Ovary (tissue), 3 donors: ENCODE measurements at regions not wholly inside any gene's neighbourhood (a gene's known extent, or its start where the extent isn't known, plus 50 kb on each side); places are given as distances from the start of the nearest gene placed in this dataset.

Experiments
- POLR2A ChIP-seq: fragments of 450-650 bp; IDR thresholded peaks from one replicate; pipeline ENCODE4 v1.6.1; 2017; ENCODE audit warnings: antibody characterized with exemption, mild to moderate bottlenecking, moderate library complexity
- TF ChIP-seq, protein P1 (sequence below), 3 donors: fragments of 450-650 bp in 2 of 3; fragments of 200-600 bp in 1 of 3; IDR thresholded peaks; one replicate each; pipeline versions ENCODE4 v1.5.1 to v1.8.0; 2016 to 2022; ENCODE audit warnings: antibody characterized with exemption in 3 of 3, mild to moderate bottlenecking in 1 of 3
- donor health status: DM: no; HTN: no; CAD: no.

GRCh38 chr9:71352837-71353236, 231.4 kb upstream of the TRPM3 start:
- TF ChIP-seq, protein P1, sequence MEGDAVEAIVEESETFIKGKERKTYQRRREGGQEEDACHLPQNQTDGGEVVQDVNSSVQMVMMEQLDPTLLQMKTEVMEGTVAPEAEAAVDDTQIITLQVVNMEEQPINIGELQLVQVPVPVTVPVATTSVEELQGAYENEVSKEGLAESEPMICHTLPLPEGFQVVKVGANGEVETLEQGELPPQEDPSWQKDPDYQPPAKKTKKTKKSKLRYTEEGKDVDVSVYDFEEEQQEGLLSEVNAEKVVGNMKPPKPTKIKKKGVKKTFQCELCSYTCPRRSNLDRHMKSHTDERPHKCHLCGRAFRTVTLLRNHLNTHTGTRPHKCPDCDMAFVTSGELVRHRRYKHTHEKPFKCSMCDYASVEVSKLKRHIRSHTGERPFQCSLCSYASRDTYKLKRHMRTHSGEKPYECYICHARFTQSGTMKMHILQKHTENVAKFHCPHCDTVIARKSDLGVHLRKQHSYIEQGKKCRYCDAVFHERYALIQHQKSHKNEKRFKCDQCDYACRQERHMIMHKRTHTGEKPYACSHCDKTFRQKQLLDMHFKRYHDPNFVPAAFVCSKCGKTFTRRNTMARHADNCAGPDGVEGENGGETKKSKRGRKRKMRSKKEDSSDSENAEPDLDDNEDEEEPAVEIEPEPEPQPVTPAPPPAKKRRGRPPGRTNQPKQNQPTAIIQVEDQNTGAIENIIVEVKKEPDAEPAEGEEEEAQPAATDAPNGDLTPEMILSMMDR (IDR thresholded peaks at IDR 0.05) = no peak
- no peak for TF ChIP-seq POLR2A
